ENCODE measurements at regions not wholly inside any gene's neighbourhood (a gene's known extent, or its start where the extent isn't known, plus 50 kb on each side); places are given as distances from the start of the nearest gene placed in this dataset.
A peak's percentile ranks its signal among the peaks of the same experiment; 100 is the strongest.

DNA sequence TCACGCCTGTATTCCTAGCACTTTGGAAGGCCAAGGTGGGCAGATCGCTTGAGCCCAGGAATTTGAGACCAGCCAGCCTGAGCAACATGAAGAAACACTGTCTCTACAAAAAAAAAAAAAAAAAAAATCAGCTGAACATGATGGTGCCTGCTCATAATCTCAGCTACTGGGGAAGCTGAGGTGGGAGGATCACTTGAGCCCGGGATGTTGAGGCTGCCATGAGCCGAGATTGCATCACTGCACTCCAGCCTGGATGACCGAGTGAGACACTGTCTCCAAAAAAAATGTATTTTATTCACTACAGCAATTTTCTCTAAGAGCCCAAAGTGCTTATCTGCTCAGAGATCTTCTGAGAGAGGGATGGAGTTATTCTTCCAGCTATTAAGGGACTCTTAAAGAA lies 215.8 kb upstream of the PPP3CA start:
- no peak for DNase-seq

DNA sequence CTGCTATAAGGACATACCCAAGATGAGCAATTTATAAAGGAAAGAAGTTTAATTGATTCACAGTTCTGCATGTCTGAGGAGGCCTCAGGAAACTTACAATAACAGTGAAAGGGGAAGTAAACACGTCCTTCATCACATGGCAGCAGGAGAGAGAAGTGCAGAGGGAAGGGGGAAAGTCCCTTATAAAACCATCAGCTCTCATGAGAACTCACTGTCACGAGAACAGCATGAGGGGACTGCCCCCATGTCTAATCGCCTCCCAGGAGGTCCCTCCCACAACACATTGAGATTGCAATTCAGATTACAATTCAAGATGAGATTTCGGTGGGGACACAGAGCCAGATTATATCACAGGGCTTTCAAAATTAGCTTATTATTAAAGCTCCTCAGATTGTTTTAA lies 209.5 kb upstream of the PPP3CA start:
- DNase-seq = no peak

DNA sequence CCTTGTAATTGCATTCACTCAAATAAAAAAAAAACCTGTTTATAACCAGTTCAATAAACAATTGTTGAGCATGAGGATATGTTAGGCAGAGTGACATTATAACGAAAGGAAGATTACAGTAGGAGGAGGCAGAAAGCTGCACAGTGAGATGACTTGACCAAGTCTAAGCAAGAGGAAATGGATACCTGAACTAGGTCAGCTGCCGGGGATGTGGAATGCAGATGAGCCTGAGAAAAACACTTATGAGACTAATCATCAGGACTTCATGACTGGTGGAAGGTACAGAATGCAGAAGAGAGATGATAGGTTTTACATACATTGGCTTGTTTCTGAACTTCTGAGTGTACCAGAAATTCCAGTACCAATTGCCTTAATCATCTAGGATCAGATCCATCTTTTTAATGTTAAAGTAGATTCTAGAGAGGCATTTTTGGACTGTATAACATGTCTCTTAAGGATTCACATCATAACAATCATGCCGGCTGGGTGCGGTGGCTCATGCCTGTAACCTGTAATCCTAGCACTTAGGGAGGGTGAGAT lies 208.1 kb upstream of the PPP3CA start:
- DNase-seq = no peak

DNA sequence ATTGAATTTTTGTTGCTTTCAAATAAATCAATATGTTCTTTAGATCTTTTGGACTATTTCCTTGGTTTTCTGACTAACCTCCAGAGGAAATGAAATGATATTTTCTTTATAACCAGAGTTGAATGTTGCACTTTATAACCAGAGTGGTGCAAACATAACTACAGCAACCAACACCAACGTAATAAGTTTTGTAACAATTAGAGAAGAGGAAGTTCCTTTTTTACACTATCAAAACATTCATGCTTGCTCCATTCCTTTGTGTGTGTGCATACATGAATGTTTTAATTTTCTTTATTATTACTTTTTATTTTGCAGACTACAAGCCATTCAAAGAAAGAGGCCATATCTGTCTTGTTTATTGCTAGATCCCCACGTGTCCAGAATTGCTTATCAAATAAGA lies 193.0 kb upstream of the PPP3CA start:
- no peak for DNase-seq

- no peak for DNase-seq
Measured at GRCh38 chr4:101528526-101528925, 181.2 kb upstream of the PPP3CA start.

DNA sequence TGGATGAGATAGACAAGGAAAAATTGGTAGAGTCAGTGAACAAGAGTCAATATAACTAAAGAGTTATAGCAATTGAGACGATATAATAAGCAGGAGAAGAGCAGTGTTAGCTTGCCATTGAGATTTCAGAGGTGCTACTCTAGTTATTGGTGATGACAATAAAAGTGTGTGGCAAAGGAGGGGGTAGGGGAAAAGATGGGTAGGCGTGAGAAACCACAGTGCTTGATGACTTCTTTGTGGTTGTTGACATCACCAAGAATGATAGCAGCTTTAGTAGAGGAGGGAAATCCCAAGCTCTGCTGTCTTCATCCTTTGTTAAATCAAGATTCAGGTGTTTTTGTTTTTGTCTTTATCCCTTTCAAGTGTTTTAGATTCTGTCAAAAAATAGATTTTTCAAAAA lies 179.9 kb upstream of the PPP3CA start:
- no peak for DNase-seq

DNA sequence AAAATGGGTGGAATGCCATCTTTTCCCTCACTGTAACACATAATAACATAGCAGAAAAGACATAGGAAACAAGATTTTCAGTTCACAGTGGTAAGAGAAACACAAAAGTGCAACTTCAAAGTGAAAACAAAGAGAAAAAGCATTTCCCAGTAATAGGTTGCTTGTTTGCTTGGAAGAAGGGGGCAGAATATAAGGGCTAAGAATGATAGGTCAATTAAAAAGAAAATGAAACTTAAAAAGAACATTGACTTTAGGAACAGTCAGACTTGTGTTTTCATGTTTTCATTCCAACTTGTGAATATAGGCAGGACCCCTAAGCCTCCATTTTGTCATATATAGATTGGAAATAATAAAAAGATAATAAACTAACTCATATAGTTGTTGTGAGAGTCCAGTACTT lies 168.2 kb upstream of the PPP3CA start:
- no peak for DNase-seq

- no peak for DNase-seq
Measured at GRCh38 chr4:101515099-101515498, 167.8 kb upstream of the PPP3CA start.

GRCh38 chr4:101512416-101512815 lies 165.1 kb upstream of the PPP3CA start:
- DNase-seq = no peak

GRCh38 chr4:101501421-101501820 lies 154.1 kb upstream of the PPP3CA start:
- DNase-seq = no peak

GRCh38 chr4:101500742-101501141 lies 153.4 kb upstream of the PPP3CA start:
- no peak for DNase-seq

DNA sequence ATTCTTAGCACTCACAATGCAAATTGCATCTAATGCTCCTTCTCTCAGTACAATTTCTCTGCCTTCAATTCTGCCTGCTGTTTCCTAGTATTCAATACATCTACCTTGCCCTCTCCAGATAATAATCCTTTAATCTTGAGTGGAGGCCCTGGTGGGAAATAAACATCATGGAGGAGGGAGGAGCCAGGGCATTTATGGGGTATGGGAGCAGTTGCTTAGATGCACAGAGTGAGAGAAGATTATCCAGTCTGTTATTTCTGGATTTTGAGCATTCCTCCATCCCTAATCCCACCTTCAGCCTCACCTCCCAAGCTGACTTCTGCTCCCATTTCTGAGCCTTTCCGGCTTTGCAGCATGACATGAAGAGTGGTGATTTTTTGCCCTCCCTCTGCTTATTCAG lies 127.9 kb upstream of the PPP3CA start:
- DNase-seq = peak; percentile 88

DNA sequence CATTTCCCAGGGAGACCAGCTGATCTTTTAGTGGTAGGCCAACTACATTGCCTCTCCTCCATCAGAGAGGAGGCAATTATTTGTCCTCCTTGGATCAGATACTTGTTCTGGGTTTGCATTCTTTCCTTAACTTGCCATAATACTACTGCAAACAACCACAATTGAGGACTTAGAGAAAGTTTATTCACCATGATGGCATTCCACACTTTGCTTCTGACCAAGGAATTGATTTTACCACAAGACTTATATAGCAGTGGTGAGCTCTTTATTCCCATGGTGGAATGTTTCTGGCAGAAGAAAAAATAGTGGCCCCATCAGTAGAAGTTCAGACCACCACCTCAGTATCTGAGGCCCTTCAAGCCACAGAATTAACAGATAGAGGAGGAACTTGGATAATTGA lies 123.9 kb upstream of the PPP3CA start:
- no peak for DNase-seq

DNA sequence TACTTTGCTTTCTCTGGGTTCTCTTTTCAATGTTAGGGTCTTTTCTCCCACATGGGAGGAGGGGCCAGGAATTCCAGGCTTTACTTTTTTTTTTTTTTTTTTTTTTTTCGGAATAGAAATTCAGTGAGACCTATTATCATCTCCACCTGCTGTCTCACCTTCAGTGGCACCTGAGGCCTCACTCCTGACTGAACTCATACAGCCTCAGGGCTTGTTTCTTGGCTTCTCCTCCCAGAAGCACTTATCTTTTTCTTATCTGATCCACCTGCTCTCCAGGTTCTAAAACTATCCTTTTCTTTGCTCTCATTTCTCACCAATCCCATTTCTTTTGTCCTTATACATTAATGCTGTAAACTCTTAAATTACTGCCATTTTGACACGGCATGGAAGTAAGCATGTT lies 117.3 kb upstream of the PPP3CA start:
- no peak for DNase-seq

DNA sequence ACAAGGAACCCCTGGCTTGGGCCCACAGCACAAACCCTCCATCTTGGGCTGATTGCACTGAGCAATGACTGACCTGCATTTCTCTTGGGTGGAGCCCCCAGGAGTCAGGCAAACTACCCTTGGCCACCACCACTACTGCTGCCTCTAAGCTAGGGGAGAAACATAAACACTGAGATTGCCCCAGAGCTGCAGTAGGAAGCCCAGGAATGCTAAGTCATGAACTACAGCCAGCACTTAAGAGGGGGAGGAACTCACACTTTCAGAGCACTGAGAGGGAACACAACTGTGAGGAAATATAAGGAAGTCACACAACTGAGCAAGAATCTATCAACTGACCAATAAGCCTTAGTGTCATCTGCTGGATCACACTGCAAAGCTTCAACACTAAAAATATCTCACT lies 111.6 kb upstream of the PPP3CA start:
- no peak for DNase-seq

DNA sequence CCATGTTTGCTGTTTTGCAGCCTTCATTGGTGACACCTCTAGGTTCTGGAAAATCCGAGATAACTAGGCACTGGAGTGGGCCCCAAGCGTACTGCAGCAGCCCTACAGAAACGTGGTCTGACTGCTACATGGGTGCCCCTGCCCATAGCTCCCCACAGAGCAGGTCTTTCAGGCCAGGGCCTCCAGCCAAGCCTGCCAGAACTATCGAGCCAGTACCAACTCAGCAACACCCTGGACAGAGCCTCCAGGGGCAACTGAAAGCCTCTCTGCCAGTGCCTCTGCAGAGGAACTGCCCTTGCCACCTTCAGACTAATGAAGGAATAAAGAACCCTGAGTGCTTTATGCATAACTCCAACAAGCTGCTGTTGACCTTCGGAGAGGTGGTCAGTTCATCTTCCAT lies 111.1 kb upstream of the PPP3CA start:
- no peak for DNase-seq

DNA sequence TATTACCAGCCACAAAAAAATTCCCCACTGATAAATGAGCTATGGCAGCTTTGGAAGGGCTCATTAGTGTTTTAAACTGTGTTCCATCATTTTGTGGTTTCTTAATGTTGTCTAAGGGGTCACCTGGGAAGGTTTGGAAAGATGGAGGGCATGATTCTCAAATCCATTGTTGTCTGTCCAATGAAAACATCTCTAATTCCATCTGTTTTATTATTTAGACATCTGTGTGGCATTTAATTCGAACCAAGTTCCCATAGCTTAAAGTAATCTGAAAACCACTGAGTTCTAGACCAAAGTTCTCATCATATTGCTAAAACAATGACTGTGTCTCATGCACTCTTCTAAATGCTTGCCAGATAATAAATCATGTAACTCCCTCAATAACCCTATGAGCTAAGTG lies 103.8 kb upstream of the PPP3CA start:
- no peak for DNase-seq

DNA sequence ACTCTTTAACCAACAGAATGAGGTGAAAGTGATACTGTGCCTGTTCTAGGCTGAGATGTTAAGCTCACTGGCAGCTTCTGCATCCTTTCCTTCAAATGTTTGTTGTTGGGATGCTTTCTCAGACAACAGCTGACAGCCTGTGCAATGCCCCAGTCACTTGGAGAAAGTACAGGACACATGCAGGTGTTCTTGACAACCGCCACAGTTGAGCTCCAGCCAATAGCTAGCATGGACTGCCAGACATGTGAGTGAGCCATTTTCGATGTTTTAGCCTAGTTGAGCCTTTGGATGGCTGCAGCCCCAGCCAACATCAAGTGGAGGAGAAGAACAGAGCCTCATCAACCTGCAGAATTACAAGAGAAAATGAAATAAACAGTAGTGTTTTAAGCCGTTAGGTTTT lies 94.1 kb upstream of the PPP3CA start:
- DNase-seq = no peak

- no peak for DNase-seq
Measured at GRCh38 chr4:101439926-101440325, 92.6 kb upstream of the PPP3CA start.

- no peak for DNase-seq
Measured at GRCh38 chr4:101421386-101421785, 74.1 kb upstream of the PPP3CA start.

- no peak for DNase-seq
Measured at GRCh38 chr4:101420661-101421060, 73.3 kb upstream of the PPP3CA start.

GRCh38 chr4:101419336-101420135 lies 72.2 kb upstream of the PPP3CA start:
- DNase-seq = no peak

DNA sequence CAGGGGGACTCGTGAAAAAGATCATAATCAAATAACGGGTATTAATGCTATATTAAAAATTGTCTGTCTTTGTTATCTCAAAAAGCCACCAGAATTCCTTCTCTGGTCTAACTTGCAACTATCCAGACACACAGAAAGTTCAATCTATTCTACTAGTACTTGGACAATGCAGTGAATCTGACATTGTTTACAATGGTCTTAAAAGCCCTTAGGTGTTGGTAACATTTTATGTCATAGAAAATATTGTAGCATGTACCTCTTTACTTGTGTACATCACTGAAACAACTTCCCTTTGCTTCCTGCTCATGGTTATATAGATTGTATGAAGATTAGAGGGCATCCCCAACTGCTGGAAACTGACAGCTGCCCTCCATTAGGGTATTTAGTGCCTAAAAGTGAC lies 71.1 kb upstream of the PPP3CA start:
- DNase-seq = no peak

GRCh38 chr4:101418055-101418454 lies 70.7 kb upstream of the PPP3CA start:
- DNase-seq = no peak

- no peak for DNase-seq
Measured at GRCh38 chr4:101417046-101417445, 69.7 kb upstream of the PPP3CA start.
